Fibroblast of lung (primary cell): ENCODE measurements at regions not wholly inside any gene's neighbourhood (a gene's known extent, or its start where the extent isn't known, plus 50 kb on each side); places are given as distances from the start of the nearest gene placed in this dataset.

Source experiments
- DNase-seq, 2 donors: peaks; one replicate each; pipeline versions ENCODE4 v3.0.0 to v3.0.0-alpha.2; 2010; ENCODE audit warnings: low read depth in 2 of 2
- H2AFZ ChIP-seq: 2 replicates; pipeline ENCODE4 v1.5.1; 2012; ENCODE audit warnings: low read length, control low read depth, inconsistent platforms
- H3K27ac ChIP-seq: 2 replicates; pipeline ENCODE4 v1.5.1; 2011; ENCODE audit warnings: low read length, control low read depth; ENCODE audit not compliant: insufficient read depth
- H3K27me3 ChIP-seq: 2 replicates; pipeline ENCODE4 v1.5.1; 2011; ENCODE audit warnings: mild to moderate bottlenecking, low read length; ENCODE audit not compliant: control insufficient read depth, insufficient read depth
- H3K36me3 ChIP-seq: 2 replicates; pipeline ENCODE4 v1.5.1; 2011; ENCODE audit warnings: low read length; ENCODE audit not compliant: control insufficient read depth, insufficient read depth
- H3K4me1 ChIP-seq: 2 replicates; pipeline ENCODE4 v1.5.1; 2011; ENCODE audit warnings: low read length; ENCODE audit not compliant: control insufficient read depth, insufficient read depth; ENCODE audit errors: extremely low read depth
- H3K4me2 ChIP-seq: 2 replicates; pipeline ENCODE4 v1.5.1; 2011; ENCODE audit warnings: low read length, control low read depth; ENCODE audit not compliant: insufficient read depth; ENCODE audit errors: extremely low read depth
- H3K4me3 ChIP-seq, 4 experiments: fragments of 200-600 bp in 1 of 4; sonication (generic) in 1 of 4; replicated peaks in 1 of 4; 2 replicates each; pipeline ENCODE4 v1.5.1; 2011 to 2016; ENCODE audit warnings: low read length in 4 of 4, low read depth in 3 of 4, mild to moderate bottlenecking in 3 of 4, control low read depth in 2 of 4, inconsistent platforms in 1 of 4, mixed read lengths in 1 of 4; ENCODE audit not compliant: insufficient read depth in 1 of 4; ENCODE audit errors: control extremely low read depth in 1 of 4
- H3K79me2 ChIP-seq: 2 replicates; pipeline ENCODE4 v1.5.1; 2012; ENCODE audit warnings: mild to moderate bottlenecking, low read length, inconsistent platforms; ENCODE audit not compliant: control insufficient read depth, insufficient read depth
- H3K9ac ChIP-seq: 2 replicates; pipeline ENCODE4 v1.5.1; 2011; ENCODE audit warnings: mild to moderate bottlenecking, low read length, control low read depth; ENCODE audit not compliant: insufficient read depth
- H3K9me3 ChIP-seq: 2 replicates; pipeline ENCODE4 v1.5.1; 2012; ENCODE audit warnings: low read depth, low read length; ENCODE audit not compliant: control insufficient read depth, insufficient read depth
- H4K20me1 ChIP-seq: 2 replicates; pipeline ENCODE4 v1.5.1; 2011; ENCODE audit warnings: low read length; ENCODE audit not compliant: control insufficient read depth, insufficient read depth; ENCODE audit errors: extremely low read depth
- EZH2 ChIP-seq: IDR thresholded peaks from 2 replicates; pipeline ENCODE4 v1.5.1; 2012; ENCODE audit warnings: low read length, control low read depth, mild to moderate bottlenecking; ENCODE audit errors: missing control alignments
- TF ChIP-seq, protein P1 (sequence below), 2 donors: IDR thresholded peaks in 1 of 2; conservative IDR thresholded peaks in 1 of 2; 1 replicate in 1 of 2; 2 replicates in 1 of 2; pipeline ENCODE4 v1.5.1; 2011 to 2012; ENCODE audit warnings: low read length in 2 of 2, control low read depth in 1 of 2, inconsistent platforms in 1 of 2, low read depth in 1 of 2, mild to moderate bottlenecking in 1 of 2

- Histone ChIP-seq H2AFZ (no peak overlapping the region), H3K4me3 (no peak overlapping the region), H4K20me1 (no peaks in the 10 kb centered on the region), H3K79me2 (no peaks in the 10 kb centered on the region), H3K36me3 (no peaks in the 10 kb centered on the region), H3K4me1 (no peaks in the 10 kb centered on the region), H3K27ac (no peak overlapping the region), H3K27me3 (no peaks in the 10 kb centered on the region), H3K9ac (no peak overlapping the region), H3K9me3 (no peaks in the 10 kb centered on the region), H3K4me2 (no peak overlapping the region)
- TF ChIP-seq, protein P1, sequence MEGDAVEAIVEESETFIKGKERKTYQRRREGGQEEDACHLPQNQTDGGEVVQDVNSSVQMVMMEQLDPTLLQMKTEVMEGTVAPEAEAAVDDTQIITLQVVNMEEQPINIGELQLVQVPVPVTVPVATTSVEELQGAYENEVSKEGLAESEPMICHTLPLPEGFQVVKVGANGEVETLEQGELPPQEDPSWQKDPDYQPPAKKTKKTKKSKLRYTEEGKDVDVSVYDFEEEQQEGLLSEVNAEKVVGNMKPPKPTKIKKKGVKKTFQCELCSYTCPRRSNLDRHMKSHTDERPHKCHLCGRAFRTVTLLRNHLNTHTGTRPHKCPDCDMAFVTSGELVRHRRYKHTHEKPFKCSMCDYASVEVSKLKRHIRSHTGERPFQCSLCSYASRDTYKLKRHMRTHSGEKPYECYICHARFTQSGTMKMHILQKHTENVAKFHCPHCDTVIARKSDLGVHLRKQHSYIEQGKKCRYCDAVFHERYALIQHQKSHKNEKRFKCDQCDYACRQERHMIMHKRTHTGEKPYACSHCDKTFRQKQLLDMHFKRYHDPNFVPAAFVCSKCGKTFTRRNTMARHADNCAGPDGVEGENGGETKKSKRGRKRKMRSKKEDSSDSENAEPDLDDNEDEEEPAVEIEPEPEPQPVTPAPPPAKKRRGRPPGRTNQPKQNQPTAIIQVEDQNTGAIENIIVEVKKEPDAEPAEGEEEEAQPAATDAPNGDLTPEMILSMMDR (conservative IDR thresholded peaks at IDR 0.05 in 1 of 2, IDR thresholded peaks at IDR 0.05 in 1 of 2; ENCODE audit: low read depth in 1 of 2, low read length in 2 of 2), result no peak
- TF ChIP-seq EZH2, result no peak
- DNase-seq, result peak in 1 of 2 donors; percentile 46
Observed at GRCh38 chr5:67426961-67427849, 230.6 kb upstream of the CD180 start.

- H3K27ac ChIP-seq, result no peak overlapping the region
- H4K20me1 ChIP-seq, result no peaks in the 10 kb centered on the region
- no peaks in the 10 kb centered on the region for H3K79me2 ChIP-seq
- no peak overlapping the region for H3K4me2 ChIP-seq
- H3K9me3 ChIP-seq, result no peaks in the 10 kb centered on the region
- no peaks in the 10 kb centered on the region for H3K36me3 ChIP-seq
- no peaks in the 10 kb centered on the region for H3K4me1 ChIP-seq
- peak; percentile 30 to 76 for DNase-seq
- no peak overlapping the region for H3K9ac ChIP-seq
- H3K4me3 ChIP-seq, result no peak overlapping the region
- H3K27me3 ChIP-seq, result no peaks in the 10 kb centered on the region
- no peak overlapping the region for H2AFZ ChIP-seq
- TF ChIP-seq, protein P1 (conservative IDR thresholded peaks at IDR 0.05 in 1 of 2, IDR thresholded peaks at IDR 0.05 in 1 of 2; ENCODE audit: low read depth in 1 of 2, low read length in 2 of 2), result no peak
Observed at GRCh38 chr5:67425514-67425913, 228.9 kb upstream of the CD180 start.

GRCh38 chr5:67417839-67418238 lies 221.2 kb upstream of the CD180 start:
- H3K27ac ChIP-seq, result no peak overlapping the region
- TF ChIP-seq EZH2, result no peak
- TF ChIP-seq, protein P1 (conservative IDR thresholded peaks at IDR 0.05 in 1 of 2, IDR thresholded peaks at IDR 0.05 in 1 of 2; ENCODE audit: low read depth in 1 of 2, low read length in 2 of 2), result no peak
- no peak overlapping the region for H3K4me3 ChIP-seq
- H3K9me3 ChIP-seq, result no peaks in the 10 kb centered on the region
- no peak overlapping the region for H3K9ac ChIP-seq
- H3K4me2 ChIP-seq, result no peak overlapping the region
- H3K36me3 ChIP-seq, result no peaks in the 10 kb centered on the region
- no peaks in the 10 kb centered on the region for H3K79me2 ChIP-seq
- H3K4me1 ChIP-seq, result no peaks in the 10 kb centered on the region
- H4K20me1 ChIP-seq, result no peaks in the 10 kb centered on the region
- no peak overlapping the region for H2AFZ ChIP-seq
- no peak for DNase-seq
- H3K27me3 ChIP-seq, result no peaks in the 10 kb centered on the region
